GM18870 (cell line): ENCODE measurements at regions not wholly inside any gene's neighbourhood (a gene's known extent, or its start where the extent isn't known, plus 50 kb on each side); places are given as distances from the start of the nearest gene placed in this dataset.
"Not testable (repeated sequence)": the region's sequence is repeated elsewhere in the genome, so short reads cannot be mapped to it uniquely, and the experiment has no call there.

Source experiments
- ATAC-seq: cut with Tn5 transposase; IDR thresholded peaks from one replicate; pipeline ENCODE4 v1.9.1; 2021; ENCODE audit warnings: moderate library complexity; ENCODE audit not compliant: unreplicated experiment

- ATAC-seq = not testable (repeated sequence)
These were observed 138.7 kb upstream of the GOLGA6L6 start for GRCh38 chr15:20680257-20680815.

- ATAC-seq = no peak
These were observed 130.9 kb upstream of the GOLGA6L6 start for GRCh38 chr15:20672470-20672869.

DNA sequence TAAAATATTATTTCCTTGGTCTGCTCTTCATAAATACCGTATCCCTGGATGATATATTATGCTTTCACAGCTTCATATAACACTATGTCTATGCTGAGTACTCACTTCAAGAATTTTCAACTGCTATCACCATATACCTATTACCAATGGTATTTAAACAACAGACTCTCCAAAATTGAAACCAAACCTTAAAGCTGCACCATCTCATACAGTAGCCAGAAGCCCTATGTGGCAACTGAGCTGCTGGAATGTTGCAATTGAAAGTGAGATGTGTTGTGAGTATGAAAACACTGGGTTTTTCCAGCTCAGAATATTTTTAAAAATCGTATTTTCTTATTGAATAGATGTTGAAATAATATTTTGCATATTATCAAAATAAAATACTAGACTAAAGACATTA lies 130.1 kb upstream of the GOLGA6L6 start:
- ATAC-seq = no peak

DNA sequence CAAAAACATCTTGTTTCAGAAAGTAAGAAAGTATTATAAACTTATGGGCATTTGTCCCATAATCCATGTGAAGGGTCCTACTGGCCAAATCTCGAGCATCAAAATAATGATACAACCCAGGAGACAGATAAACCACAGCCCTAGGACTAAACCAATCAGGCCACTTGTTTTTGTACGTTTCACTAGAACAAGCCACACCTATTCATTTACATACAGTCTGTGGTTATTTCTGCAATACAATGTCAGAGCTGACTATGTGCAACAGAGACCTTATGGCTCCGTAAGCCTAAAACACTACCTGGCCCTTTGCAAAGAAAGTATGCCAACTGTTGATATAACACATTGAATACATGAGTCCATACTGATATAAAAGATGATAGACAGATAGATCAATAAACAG lies 124.8 kb upstream of the GOLGA6L6 start:
- ATAC-seq = not testable (repeated sequence)

DNA sequence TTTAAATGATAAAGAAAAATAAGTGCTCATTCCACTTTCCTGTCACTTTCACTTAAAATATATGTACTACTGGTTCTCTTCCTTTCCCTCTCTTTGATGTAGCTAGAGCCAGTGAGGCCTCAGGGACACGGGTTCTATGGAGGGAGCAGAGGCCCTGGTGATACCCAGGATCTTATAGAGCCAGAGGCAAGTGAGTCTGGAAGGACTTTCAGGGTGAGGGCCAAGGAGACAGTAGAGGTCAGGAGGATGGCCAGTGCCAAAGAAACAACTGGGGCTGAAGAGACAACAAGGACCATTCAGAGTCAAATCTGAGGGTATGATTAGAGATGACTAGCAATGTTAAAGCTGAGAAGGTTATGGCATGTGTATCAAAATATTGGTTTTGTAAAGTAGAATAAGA lies 124.1 kb upstream of the GOLGA6L6 start:
- no peak for ATAC-seq

GRCh38 chr15:20659265-20659664 lies 117.7 kb upstream of the GOLGA6L6 start:
- no peak for ATAC-seq

- no peak for ATAC-seq
These were observed 116.4 kb upstream of the GOLGA6L6 start for GRCh38 chr15:20658024-20658423.

- ATAC-seq = no peak
These were observed 115.5 kb upstream of the GOLGA6L6 start for GRCh38 chr15:20657084-20657483.

DNA sequence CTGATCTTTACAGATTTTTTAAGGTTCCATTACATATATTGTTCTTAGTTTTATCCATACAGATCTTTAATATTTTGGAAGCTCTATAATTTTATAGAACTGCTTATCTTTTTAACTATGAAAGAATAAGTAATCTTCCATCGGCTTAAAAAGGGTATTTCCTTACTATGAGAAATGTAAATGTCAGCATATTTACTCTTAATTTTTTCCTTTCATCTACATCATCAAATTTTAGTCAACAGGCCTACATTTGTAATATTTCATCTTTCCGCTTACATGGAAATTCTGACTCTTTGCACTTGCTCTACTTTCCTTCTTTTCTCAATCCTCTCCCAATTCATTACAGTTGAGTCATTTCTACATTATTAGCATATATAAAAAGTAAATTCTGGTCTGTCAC lies 111.3 kb upstream of the GOLGA6L6 start:
- no peak for ATAC-seq

DNA sequence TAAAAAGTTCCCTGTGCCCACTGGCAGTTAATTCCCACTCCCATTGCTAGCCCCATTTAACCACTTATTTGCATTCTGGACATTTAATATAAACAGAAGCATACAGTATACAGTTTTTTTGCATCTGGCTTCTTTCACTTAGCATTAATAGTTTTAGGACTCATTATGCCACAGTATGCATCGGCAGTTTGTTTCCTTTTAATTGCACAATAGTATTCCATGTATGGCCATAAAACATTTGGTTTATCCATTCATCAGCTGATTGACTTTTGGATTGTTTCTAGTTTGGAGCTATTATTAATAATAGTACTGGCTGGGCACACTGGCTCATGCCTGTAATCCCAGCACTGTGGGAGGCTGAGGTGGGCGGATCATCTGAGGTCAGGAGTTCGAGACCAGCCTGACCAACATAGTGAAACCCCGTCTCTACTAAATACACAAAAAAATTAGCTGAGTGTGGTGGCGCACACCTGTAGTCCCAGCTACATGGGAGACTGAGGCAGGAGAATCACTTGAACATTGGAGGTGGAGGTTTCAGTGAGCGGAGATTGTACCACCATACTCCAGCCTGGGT lies 106.9 kb upstream of the GOLGA6L6 start:
- ATAC-seq = not testable (repeated sequence)

- no peak for ATAC-seq
These were observed 105.0 kb upstream of the GOLGA6L6 start for GRCh38 chr15:20646529-20647142.

DNA sequence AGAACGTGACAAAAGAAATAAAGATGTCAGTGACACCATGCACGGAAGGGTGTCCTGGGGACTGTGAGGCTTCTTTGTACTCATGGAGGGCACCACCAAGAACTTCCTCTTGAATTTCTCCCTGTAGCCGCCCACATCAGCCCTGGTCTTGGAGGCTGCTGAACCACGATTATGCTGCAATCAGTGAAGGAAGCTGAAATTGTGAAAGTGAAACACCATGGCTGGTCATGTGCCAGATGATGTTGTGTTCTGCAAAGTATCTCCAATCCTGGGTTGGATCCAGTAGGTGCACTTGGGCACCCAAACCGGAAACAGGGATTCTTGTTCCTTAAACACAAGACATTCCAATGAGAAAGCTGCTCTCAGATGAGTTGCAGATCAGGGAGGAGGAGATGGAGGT lies 104.4 kb upstream of the GOLGA6L6 start:
- ATAC-seq = peak; percentile 50

GRCh38 chr15:20644896-20645295 lies 103.3 kb upstream of the GOLGA6L6 start:
- ATAC-seq = no peak

GRCh38 chr15:20643829-20644425 lies 102.3 kb upstream of the GOLGA6L6 start:
- ATAC-seq = no peak

DNA sequence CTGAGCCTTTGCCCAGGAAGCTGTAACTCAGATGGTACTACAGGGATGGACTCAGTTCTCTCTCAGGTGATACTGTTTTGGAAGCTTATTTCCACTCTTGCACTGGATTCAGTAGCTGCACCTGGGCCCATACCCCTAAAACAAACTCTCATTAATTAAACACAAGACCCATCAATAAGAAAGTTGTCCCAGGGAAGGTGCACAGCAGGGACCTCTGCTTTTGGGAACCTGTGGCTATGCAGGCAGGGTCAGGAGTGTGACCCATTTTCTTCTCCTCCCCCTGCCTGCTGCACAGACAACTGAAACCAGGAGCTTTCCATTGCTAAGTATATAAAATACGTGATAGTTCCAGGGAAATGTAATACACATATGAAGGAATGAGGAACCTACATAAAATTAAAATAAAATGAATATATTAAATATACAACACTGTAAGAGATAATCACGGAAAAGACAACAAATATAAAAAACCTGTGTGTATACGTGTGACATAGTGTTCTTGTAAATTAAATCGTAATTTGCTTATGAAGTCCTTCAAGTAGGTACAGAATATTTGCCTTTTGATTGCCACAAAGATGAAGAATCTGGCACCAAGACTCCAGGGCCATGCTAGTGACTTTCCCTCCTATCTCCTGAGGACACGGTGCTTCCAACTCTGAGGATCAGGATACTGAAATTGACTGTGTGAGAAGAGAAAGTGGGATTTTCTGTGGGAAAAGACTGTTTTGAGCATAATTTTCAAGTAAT lies 101.6 kb upstream of the GOLGA6L6 start:
- ATAC-seq = no peak

DNA sequence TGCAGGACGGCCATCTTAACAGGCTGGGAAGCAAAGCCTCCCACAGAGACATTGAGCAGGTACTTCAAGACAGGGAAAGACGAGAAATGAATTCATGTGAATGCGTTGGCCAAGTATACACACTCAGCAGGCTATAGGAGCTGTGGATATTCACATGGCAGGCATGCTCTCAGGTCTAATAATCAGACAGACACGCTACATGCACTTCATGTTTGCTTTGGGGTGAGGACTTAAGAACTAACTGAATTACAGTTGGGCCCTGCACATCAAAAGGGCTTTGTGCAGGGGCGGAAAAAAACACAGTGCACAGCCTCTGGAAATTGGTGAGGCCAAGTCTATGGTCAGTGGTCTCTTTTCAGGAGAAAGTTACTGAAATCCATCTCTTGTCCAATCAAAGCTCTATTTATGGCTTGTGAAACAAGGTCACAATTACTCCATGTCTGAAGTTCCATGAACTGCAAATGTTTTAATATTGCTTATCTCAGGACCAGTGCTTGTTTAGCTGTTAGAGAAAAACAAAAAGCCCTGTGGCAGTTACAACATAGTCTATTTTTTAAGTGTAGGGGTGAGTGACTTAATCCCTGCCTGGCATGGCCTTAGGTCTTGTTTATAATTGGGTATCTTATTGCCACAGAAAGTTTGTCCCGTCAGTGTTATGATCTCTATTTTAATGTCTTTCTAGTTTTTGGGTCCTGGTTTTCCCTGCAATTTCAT lies 100.6 kb upstream of the GOLGA6L6 start:
- ATAC-seq = no peak

DNA sequence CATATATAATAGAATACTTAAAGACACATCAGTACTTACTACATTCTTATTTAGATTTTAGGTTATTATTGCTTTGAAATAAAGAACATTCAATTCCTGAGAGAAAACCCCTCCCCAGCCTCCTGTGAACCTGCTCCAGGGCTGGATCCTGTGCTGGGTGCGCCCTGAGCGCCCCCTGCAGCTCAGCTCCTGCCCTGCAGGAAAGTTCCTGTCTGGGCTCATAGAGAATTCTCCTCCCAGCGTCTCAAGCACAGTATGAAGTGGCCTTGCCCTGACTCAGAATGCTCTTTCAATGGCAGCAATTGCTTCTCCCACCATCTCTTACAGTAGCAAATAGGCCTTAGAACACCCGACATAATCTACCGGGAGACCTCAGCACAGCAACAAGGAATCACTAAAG lies 98.8 kb upstream of the GOLGA6L6 start:
- not testable (repeated sequence) for ATAC-seq

DNA sequence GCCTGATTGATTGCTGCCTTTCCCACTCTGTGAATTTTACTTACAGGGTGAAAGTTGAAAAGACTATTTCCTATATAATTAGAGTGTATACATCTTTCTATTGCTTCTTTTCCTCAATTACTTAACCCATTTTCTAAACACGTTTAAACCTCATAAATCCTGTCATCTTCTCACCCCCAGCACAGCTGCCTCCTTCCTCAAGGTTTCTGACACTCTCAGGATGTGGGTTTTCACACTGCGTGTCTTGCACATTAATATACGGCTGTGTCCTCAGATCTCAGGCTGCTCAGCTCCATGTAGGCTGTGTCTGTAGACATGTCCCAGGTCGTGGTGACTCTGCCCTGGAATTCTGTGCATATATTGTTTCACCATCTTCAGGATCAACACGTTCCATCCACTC lies 97.6 kb upstream of the GOLGA6L6 start:
- not testable (repeated sequence) for ATAC-seq

- ATAC-seq = not testable (repeated sequence)
These were observed 95.9 kb upstream of the GOLGA6L6 start for GRCh38 chr15:20637499-20637898.

- not testable (repeated sequence) for ATAC-seq
These were observed 87.9 kb upstream of the GOLGA6L6 start for GRCh38 chr15:20629526-20629925.

DNA sequence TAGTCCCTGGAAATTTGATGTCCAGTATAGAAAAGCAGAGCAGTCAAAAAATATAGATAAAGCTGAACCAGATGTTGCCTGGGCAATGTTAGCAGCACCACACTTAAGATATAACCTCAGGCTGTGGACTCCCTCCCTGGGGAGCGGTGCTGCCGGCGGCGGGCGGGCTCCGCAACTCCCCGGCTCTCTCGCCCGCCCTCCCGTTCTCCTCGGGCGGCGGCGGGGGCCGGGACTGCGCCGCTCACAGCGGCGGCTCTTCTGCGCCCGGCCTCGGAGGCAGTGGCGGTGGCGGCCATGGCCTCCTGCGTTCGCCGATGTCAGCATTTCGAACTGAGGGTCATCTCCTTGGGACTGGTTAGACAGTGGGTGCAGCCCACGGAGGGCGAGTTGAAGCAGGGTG lies 86.9 kb upstream of the GOLGA6L6 start:
- ATAC-seq = not testable (repeated sequence)
